ENCODE measurements at regions not wholly inside any gene's neighbourhood (a gene's known extent, or its start where the extent isn't known, plus 50 kb on each side); places are given as distances from the start of the nearest gene placed in this dataset.

DNA sequence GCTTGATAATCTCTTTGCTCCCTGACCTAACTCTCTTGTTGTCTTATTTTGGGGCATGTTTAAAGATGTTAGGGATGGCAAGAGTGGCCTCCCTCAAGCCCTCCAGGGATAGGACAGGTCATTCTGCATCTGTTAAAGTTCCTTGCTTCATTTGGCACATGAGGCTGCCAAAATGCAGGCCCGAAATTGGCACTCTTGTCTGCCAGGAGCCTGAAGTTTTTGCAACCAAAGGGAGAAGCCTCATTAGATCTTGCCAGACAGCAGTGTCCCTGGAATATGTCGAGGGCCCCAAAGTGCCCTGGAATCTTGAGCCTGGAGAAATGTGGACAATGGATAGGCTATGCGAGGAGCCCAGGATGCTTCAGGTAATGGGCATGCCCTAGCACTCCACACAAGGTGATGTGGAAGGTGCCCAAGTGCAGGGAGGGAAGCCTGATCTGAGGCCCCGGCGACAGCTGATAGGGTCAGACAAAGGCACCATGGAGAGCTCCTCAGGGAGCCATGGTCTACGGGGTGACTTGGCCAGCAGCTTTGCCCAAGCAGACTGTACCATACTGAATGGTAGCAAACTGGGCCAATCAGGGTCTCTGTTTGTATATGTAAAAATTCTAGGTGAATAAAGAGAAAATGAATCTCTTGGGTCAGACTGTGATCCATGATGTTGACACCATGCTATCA lies 173.0 kb upstream of the WSCD2 start:
- DNase-seq (ENCODE audit: low read depth) = no peak
- TF ChIP-seq, protein P1, sequence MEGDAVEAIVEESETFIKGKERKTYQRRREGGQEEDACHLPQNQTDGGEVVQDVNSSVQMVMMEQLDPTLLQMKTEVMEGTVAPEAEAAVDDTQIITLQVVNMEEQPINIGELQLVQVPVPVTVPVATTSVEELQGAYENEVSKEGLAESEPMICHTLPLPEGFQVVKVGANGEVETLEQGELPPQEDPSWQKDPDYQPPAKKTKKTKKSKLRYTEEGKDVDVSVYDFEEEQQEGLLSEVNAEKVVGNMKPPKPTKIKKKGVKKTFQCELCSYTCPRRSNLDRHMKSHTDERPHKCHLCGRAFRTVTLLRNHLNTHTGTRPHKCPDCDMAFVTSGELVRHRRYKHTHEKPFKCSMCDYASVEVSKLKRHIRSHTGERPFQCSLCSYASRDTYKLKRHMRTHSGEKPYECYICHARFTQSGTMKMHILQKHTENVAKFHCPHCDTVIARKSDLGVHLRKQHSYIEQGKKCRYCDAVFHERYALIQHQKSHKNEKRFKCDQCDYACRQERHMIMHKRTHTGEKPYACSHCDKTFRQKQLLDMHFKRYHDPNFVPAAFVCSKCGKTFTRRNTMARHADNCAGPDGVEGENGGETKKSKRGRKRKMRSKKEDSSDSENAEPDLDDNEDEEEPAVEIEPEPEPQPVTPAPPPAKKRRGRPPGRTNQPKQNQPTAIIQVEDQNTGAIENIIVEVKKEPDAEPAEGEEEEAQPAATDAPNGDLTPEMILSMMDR (IDR thresholded peaks at IDR 0.05; ENCODE audit: control insufficient read depth, insufficient read depth, low read depth, low read length, missing control alignments) = no peak

DNA sequence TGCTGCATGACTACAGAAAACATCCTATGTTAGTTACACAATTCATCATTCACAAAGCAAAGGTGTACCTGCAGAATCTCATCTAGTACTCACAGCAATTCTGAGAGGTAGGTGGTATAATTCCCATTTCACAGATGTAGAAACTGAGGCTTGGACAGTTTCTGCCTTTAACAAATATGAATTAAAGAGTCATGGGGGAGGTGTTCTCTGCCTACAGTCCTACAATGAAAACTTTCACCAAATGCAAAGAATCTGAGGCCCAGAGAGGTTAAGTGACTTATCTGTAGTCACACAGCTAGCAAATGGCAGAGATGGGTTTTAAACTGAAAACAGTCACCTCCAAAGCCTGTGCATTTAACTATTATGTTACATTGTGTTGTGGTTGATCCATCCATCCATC lies 171.6 kb upstream of the WSCD2 start:
- H3K4me3 ChIP-seq (ENCODE audit: control insufficient read depth, low read depth, low read length) = no peak overlapping the region
- DNase-seq (ENCODE audit: low read depth) = no peak
- TF ChIP-seq, protein P1 (IDR thresholded peaks at IDR 0.05; ENCODE audit: control insufficient read depth, insufficient read depth, low read depth, low read length, missing control alignments) = no peak

More for the DNA sequence above, 173.0 kb upstream of the WSCD2 start:
- no peak overlapping the region for H3K4me3 ChIP-seq (ENCODE audit: control insufficient read depth, low read depth, low read length)

DNA sequence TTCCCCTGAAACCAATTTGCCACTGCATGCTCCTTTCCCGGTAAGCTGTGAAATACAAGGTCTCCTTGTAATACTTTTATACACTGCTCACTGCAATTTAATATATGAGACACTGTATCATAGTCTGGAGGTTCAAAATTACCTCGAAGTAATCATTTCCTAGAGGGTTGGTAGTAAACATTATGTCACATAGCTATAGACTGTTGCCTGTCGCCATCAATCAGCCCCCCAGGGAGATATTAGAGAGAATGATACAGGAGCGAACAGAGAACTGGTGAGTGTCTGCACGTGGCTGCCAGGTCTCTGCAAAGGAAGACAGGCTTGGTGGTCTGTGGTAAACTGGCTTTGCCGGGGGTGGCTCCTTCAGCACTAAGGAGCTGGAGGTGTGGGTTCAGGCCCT lies 165.5 kb upstream of the WSCD2 start:
- H3K4me3 ChIP-seq (ENCODE audit: control insufficient read depth, low read depth, low read length) = no peak overlapping the region
- no peak for DNase-seq (ENCODE audit: low read depth)
- TF ChIP-seq, protein P1 (IDR thresholded peaks at IDR 0.05; ENCODE audit: control insufficient read depth, insufficient read depth, low read depth, low read length, missing control alignments) = no peak

GRCh38 chr12:107967170-107967569 lies 161.9 kb upstream of the WSCD2 start:
- no peak for DNase-seq (ENCODE audit: low read depth)
- TF ChIP-seq, protein P1 (IDR thresholded peaks at IDR 0.05; ENCODE audit: control insufficient read depth, insufficient read depth, low read depth, low read length, missing control alignments) = no peak
- H3K4me3 ChIP-seq (ENCODE audit: control insufficient read depth, low read depth, low read length) = no peak overlapping the region

GRCh38 chr12:107973950-107974349 lies 155.1 kb upstream of the WSCD2 start:
- no peak overlapping the region for H3K4me3 ChIP-seq (ENCODE audit: control insufficient read depth, low read depth, low read length)
- TF ChIP-seq, protein P1 (IDR thresholded peaks at IDR 0.05; ENCODE audit: control insufficient read depth, insufficient read depth, low read depth, low read length, missing control alignments) = no peak
- no peak for DNase-seq (ENCODE audit: low read depth)

- TF ChIP-seq, protein P1 (IDR thresholded peaks at IDR 0.05; ENCODE audit: control insufficient read depth, insufficient read depth, low read depth, low read length, missing control alignments) = no peak
- DNase-seq (ENCODE audit: low read depth) = no peak
- H3K4me3 ChIP-seq (ENCODE audit: control insufficient read depth, low read depth, low read length) = no peak overlapping the region
Observed at GRCh38 chr12:107976331-107976730, 152.8 kb upstream of the WSCD2 start.
